Stimulated activated CD4-positive, alpha-beta T cell treated with anti-CD3 and anti-CD28 coated beads, TNF-alpha, amount 100 ng/mL, for 4 hours (primary cell): ENCODE measurements at regions not wholly inside any gene's neighbourhood (a gene's known extent, or its start where the extent isn't known, plus 50 kb on each side); places are given as distances from the start of the nearest gene placed in this dataset.

Source experiments
- DNase-seq, 3 experiments: peaks; one replicate each; pipeline ENCODE4 v3.0.0-alpha.2; 2020; ENCODE audit warnings: low read depth in 3 of 3

- no peak for DNase-seq
These were observed 1211.9 kb upstream of the MIR17HG start for GRCh38 chr13:90135558-90135957.

- no peak for DNase-seq
These were observed 1205.2 kb upstream of the MIR17HG start for GRCh38 chr13:90142251-90142650.

- DNase-seq: no peak
These were observed 1193.1 kb upstream of the MIR17HG start for GRCh38 chr13:90154311-90154960.

- DNase-seq: no peak
These were observed 1191.1 kb upstream of the MIR17HG start for GRCh38 chr13:90156390-90156789.

GRCh38 chr13:90168953-90169352 lies 1178.5 kb upstream of the MIR17HG start:
- DNase-seq: no peak

GRCh38 chr13:90170208-90170607 lies 1177.3 kb upstream of the MIR17HG start:
- no peak for DNase-seq

GRCh38 chr13:90171649-90172048 lies 1175.8 kb upstream of the MIR17HG start:
- DNase-seq: no peak

- no peak for DNase-seq
These were observed 1170.0 kb upstream of the MIR17HG start for GRCh38 chr13:90177512-90177911.

GRCh38 chr13:90184355-90184754 lies 1163.1 kb upstream of the MIR17HG start:
- DNase-seq: no peak

- DNase-seq: no peak
These were observed 1161.8 kb upstream of the MIR17HG start for GRCh38 chr13:90185734-90186133.

- DNase-seq: no peak
These were observed 1159.8 kb upstream of the MIR17HG start for GRCh38 chr13:90187478-90188350.

GRCh38 chr13:90188351-90188636 lies 1159.2 kb upstream of the MIR17HG start:
- no peak for DNase-seq

GRCh38 chr13:90197722-90198121 lies 1149.8 kb upstream of the MIR17HG start:
- no peak for DNase-seq

GRCh38 chr13:90201202-90201601 lies 1146.3 kb upstream of the MIR17HG start:
- DNase-seq: no peak

GRCh38 chr13:90201676-90202460 lies 1145.6 kb upstream of the MIR17HG start:
- no peak for DNase-seq

- DNase-seq: no peak
These were observed 1142.4 kb upstream of the MIR17HG start for GRCh38 chr13:90205081-90205480.

- no peak for DNase-seq
These were observed 1141.6 kb upstream of the MIR17HG start for GRCh38 chr13:90205911-90206310.

GRCh38 chr13:90217275-90217674 lies 1130.2 kb upstream of the MIR17HG start:
- DNase-seq: no peak

GRCh38 chr13:90222758-90223157 lies 1124.7 kb upstream of the MIR17HG start:
- no peak for DNase-seq

GRCh38 chr13:90230311-90230710 lies 1117.2 kb upstream of the MIR17HG start:
- no peak for DNase-seq

GRCh38 chr13:90232291-90232690 lies 1115.2 kb upstream of the MIR17HG start:
- no peak for DNase-seq

- DNase-seq: no peak
These were observed 1113.4 kb upstream of the MIR17HG start for GRCh38 chr13:90233933-90234672.
